Natural killer cell treated with Interleukin-12 subunit alpha and Interleukin-12 subunit beta and Interleukin-15 and Interleukin-18, amount 100 ng/mL, for 72 hours (primary cell): ENCODE measurements at regions not wholly inside any gene's neighbourhood (a gene's known extent, or its start where the extent isn't known, plus 50 kb on each side); places are given as distances from the start of the nearest gene placed in this dataset.

Experiments
- ATAC-seq, 2 donors: fragments of 150-1000 bp; cut with Tn5 transposase in 1 of 2; sonication (Bioruptor Pico), chemical (Tn5 transposase) in 1 of 2; 2 replicates each; pipeline ENCODE4 v1.10.0; 2021
- DNase-seq: peaks from one replicate; pipeline ENCODE4 v3.0.0; 2022; ENCODE audit warnings: low spot score
- H3K27ac Mint-ChIP-seq, 2 donors: 1 replicate in 1 of 2; 2 replicates in 1 of 2; pipeline ENCODE4 v1.8.0; 2022; ENCODE audit warnings: mixed read lengths in 2 of 2, mild to moderate bottlenecking in 1 of 2, moderate library complexity in 1 of 2
- H3K27me3 Mint-ChIP-seq, 2 donors: 1 replicate in 1 of 2; 2 replicates in 1 of 2; pipeline ENCODE4 v1.8.0; 2022; ENCODE audit warnings: mixed read lengths in 2 of 2
- H3K36me3 Mint-ChIP-seq: one replicate; pipeline ENCODE4 v1.8.0; 2022; ENCODE audit warnings: mixed read lengths
- H3K4me1 Mint-ChIP-seq, 2 donors: 1 replicate in 1 of 2; 2 replicates in 1 of 2; pipeline ENCODE4 v1.8.0; 2022; ENCODE audit warnings: low read depth in 2 of 2, mixed read lengths in 2 of 2, mild to moderate bottlenecking in 1 of 2
- H3K4me3 Mint-ChIP-seq: one replicate; pipeline ENCODE4 v1.8.0; 2022; ENCODE audit warnings: mixed read lengths
- H3K9me3 Mint-ChIP-seq: 2 replicates; pipeline ENCODE4 v1.8.0; 2022; ENCODE audit warnings: mixed read lengths

DNA sequence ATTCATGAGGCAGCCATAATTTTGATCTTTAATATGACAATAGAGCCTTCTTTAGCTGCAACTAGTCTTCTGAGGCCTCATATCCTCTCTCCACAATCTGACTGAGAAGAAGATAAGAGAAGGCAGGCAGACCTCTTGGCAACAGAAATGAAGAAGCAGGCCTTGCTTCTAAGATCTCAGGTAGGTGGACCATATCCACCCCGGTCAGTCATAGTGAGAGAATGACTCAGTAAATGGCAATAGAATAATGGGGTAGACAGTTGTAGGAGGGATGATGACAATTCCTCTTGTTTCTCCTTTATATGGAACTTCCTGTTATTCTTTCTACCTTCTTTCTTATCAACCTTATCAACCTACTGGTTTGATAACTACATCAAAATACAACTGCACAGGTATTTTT, 246.7 kb upstream of the G2E3 start:
- Mint-ChIP-seq H3K4me1 (no peaks in the 10 kb centered on the region), H3K36me3 (no peaks in the 10 kb centered on the region), H3K27ac (no peak overlapping the region), H3K27me3 (no peaks in the 10 kb centered on the region), H3K4me3 (no peak overlapping the region), H3K9me3 (peaks cover 21% of the 10 kb centered on the region)
- DNase-seq (no peak), ATAC-seq (no peak)

DNA sequence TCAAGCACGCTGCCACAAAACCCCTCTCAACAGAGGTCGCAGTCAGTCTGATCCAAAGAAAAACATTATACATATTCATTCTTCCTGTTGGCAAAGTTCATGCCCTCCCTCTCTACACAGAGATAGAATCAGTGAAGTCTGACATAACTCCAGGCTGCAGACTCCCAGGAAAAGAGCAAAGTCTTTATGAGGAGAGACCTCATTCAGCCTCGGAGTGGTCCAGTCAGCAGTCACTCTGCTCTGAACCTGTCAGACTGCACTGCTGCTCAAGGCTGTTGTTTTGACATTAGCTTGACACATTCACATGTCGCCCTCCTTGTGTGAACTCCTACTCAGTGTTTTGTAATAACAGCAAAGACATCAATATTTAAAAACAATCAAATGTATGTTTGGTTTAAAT, 241.2 kb upstream of the G2E3 start:
- no peak for DNase-seq
- peaks cover 16% of the 10 kb centered on the region for H3K9me3 Mint-ChIP-seq
- no peaks in the 10 kb centered on the region for H3K27me3 Mint-ChIP-seq
- H3K36me3 Mint-ChIP-seq: no peaks in the 10 kb centered on the region
- no peak overlapping the region for H3K4me3 Mint-ChIP-seq
- H3K4me1 Mint-ChIP-seq: no peaks in the 10 kb centered on the region
- H3K27ac Mint-ChIP-seq: no peak overlapping the region
- no peak for ATAC-seq

DNA sequence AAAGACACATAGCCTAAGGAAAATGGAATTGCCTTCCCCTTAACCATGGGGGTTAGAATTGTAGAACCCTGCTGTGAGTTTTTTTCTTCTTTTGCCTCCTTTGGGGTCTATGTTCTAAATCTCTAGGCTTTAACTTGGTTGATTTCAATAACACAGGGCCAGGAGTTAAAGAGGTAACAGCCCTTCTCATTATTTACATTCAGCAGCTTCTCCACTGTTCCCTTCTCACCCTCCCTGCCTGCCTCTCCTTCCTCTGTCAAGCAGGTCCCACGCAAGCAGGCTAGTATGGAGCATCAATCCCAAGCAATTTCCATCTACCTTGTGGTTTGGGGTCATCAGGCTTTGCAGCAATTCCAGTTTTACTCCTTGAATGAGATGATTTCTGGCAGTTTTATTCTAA, 236.1 kb upstream of the G2E3 start:
- no peak overlapping the region for H3K4me3 Mint-ChIP-seq
- H3K27ac Mint-ChIP-seq: no peak overlapping the region
- ATAC-seq (no peak), DNase-seq (no peak)
- peaks cover 5% of the 10 kb centered on the region for H3K9me3 Mint-ChIP-seq
- no peaks in the 10 kb centered on the region for H3K27me3 Mint-ChIP-seq
- no peaks in the 10 kb centered on the region for H3K36me3 Mint-ChIP-seq
- H3K4me1 Mint-ChIP-seq: no peaks in the 10 kb centered on the region

DNA sequence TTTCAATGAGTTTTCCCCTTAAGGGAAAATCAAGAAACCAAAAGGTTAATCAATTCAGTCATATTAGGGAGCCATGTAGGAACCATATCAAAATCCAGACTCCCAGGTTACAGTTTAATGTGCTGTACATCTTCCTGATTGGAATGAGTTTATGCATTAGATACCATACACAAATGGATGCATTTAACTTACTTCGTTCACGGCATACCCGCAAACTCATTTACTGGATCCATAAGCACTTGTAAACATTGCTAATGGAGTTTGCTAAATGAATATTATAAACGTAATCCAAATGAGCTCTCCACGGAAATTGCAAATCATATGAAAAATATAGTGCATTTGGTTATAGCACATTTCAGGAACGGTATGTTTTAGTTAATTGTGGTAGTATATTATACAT, 228.9 kb upstream of the G2E3 start:
- ATAC-seq: no peak
- Mint-ChIP-seq H3K27me3 (no peaks in the 10 kb centered on the region), H3K4me1 (no peaks in the 10 kb centered on the region), H3K4me3 (no peak overlapping the region), H3K9me3 (peaks cover 15% of the 10 kb centered on the region), H3K27ac (no peak overlapping the region), H3K36me3 (no peaks in the 10 kb centered on the region)
- no peak for DNase-seq

DNA sequence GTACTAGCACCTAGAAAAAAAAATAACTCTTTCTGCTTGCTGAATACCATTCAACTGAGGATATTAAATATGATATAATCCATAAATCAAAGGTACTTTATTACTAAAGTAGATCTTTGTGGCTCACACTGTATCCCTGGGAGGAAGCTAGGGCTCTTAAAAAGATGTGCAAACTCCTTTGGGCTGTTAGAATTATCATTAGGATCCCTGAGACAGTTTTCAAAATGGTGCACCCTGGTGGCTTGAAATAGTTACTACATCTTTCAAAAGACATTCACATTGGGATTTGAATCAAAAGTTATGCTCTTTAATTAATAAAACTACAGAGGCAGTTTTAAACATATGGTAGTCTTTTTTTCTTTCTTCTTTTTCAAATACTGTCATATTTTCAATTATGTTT, 228.5 kb upstream of the G2E3 start:
- H3K36me3 Mint-ChIP-seq: no peaks in the 10 kb centered on the region
- H3K9me3 Mint-ChIP-seq: peaks cover 15% of the 10 kb centered on the region
- H3K27ac Mint-ChIP-seq: no peak overlapping the region
- H3K4me1 Mint-ChIP-seq: no peaks in the 10 kb centered on the region
- ATAC-seq (no peak), DNase-seq (no peak)
- H3K27me3 Mint-ChIP-seq: no peaks in the 10 kb centered on the region
- no peak overlapping the region for H3K4me3 Mint-ChIP-seq

DNA sequence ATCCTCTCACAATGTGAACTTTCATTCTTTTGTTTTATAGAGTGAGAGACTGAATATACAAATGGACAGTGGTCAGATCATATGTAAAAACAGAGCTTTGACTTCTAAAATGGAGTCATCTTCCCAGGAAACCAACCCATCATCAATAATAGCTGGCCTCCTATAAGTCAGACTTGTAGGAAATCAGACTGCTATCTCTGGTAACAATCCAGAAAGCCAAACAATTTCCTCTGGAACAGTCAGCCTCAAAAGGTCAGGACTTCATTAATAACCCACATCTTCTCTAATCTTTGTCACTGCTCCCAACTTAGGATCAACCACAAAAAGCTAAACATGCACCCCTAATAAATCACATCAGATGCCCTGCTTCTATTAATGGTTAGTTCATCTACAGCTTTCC, 227.9 kb upstream of the G2E3 start:
- Mint-ChIP-seq H3K27me3 (no peaks in the 10 kb centered on the region), H3K4me3 (no peak overlapping the region), H3K36me3 (no peaks in the 10 kb centered on the region), H3K27ac (no peak overlapping the region), H3K9me3 (peaks cover 13% of the 10 kb centered on the region), H3K4me1 (no peaks in the 10 kb centered on the region)
- DNase-seq: no peak
- no peak for ATAC-seq

DNA sequence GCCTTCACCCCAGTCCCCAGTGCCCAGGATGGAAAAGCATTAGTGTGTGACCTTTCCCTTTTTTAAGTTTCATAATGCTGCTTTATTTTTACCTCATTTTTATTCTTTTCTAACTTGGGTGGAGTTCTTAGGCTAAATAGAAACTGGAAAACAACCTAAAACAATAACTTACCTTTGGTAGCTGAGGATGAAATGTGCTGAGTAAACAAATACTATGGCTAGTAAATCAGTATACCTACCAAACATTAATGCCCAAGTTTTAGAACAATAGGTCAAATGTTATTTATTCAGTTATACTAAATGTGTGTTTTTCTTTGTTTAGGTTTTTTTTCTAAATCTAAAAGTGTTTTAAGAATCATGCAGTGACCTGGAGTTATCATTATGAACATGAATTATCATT, 226.6 kb upstream of the G2E3 start:
- H3K27me3 Mint-ChIP-seq: no peaks in the 10 kb centered on the region
- H3K27ac Mint-ChIP-seq: no peak overlapping the region
- H3K9me3 Mint-ChIP-seq: peaks cover 13% of the 10 kb centered on the region
- no peak for ATAC-seq
- no peak for DNase-seq
- no peaks in the 10 kb centered on the region for H3K36me3 Mint-ChIP-seq
- no peak overlapping the region for H3K4me3 Mint-ChIP-seq
- no peaks in the 10 kb centered on the region for H3K4me1 Mint-ChIP-seq

DNA sequence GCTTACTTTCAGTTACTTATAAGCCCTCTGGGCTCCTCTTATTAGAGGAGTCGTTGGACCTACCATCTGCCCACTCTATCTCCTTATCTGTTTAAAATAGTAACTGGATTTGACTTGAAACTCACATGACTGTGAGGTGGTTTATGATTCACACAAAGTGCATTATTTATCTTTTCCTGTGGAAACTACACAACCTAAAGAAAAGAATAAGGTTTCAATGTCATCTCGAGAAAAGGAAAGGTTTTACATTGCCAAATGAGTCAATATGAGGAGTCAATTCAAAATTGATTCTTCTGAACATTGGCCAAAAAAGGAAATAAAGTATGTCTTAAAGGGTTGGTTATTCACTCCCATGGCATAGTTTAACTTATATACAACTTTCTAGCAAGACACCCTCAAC, 225.0 kb upstream of the G2E3 start:
- Mint-ChIP-seq H3K36me3 (no peaks in the 10 kb centered on the region), H3K4me1 (no peaks in the 10 kb centered on the region), H3K4me3 (no peak overlapping the region), H3K27me3 (no peaks in the 10 kb centered on the region), H3K27ac (no peak overlapping the region), H3K9me3 (peaks cover 13% of the 10 kb centered on the region)
- DNase-seq (no peak), ATAC-seq (no peak)

DNA sequence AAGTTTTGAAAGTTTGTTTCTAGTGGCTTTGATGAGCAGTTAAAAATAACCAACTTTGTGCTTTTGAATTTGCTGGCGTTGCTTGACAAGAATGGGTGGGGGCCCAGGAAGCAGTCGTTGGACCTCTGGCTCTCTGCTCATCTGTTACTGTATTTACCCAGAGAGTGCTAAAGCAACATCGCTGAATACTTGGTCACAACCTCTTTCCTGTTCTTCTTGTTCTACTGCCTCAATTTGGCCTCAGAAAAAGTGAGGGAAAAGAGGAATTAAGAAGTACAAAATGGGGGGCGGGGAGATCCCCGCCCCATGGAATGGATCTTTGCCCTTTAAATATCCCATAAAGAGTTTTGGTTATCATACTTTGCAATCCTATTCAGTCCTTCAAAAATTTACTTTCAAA, 221.5 kb upstream of the G2E3 start:
- H3K36me3 Mint-ChIP-seq: no peaks in the 10 kb centered on the region
- H3K4me3 Mint-ChIP-seq: no peak overlapping the region
- ATAC-seq (no peak), DNase-seq (no peak)
- no peak overlapping the region for H3K27ac Mint-ChIP-seq
- H3K4me1 Mint-ChIP-seq: no peaks in the 10 kb centered on the region
- H3K9me3 Mint-ChIP-seq: peaks cover 8% of the 10 kb centered on the region
- no peaks in the 10 kb centered on the region for H3K27me3 Mint-ChIP-seq

DNA sequence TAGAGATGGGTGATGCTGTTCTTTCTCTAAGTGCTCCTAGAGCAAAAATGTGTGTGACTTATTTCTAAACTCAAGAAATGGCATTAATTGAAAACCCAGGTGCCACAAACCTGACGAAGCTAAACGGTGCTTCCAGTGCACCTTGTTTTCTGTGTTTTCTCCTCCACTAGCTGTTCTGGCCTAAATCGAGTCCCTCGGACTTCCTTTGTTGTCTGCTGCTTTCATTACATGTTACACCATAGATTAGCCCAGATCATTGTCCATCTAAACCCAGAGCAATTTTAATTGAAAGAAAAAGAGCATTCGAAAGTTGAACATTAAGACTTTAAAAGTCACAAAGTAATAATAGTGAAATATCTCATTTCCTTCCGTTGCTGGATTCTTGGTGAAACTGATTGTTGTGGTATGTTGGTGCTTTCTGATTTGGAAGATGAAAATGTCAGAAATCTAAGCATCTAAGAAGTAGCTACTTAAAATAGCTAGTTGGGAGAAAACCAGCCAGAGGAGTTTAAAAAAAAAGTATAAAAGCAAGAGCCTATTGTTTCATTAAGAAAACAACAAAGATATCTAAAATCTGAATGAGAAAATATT, 219.6 kb upstream of the G2E3 start:
- H3K36me3 Mint-ChIP-seq: no peaks in the 10 kb centered on the region
- H3K9me3 Mint-ChIP-seq: no peaks in the 10 kb centered on the region
- DNase-seq (no peak), ATAC-seq (no peak)
- H3K27ac Mint-ChIP-seq: no peak overlapping the region
- no peaks in the 10 kb centered on the region for H3K27me3 Mint-ChIP-seq
- no peaks in the 10 kb centered on the region for H3K4me1 Mint-ChIP-seq
- no peak overlapping the region for H3K4me3 Mint-ChIP-seq

DNA sequence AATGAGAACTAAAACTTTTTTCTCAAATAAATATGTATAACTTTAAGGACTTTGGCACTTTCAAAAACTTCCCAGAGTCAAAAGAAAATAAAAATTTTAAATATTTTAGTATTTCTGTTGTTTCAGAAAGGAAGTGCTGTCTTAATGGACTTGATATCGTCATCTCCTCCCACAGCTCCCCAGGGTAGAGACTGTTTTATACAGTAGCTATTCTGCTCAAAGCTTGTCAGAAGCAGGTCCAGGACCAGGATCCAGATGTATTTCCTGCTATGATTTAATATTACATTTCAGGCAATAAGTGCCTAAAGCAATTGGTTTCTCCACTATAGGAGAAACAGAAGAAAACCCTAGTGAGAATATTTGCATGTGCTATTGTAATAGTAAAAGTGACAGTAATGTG, 218.5 kb upstream of the G2E3 start:
- Mint-ChIP-seq H3K27me3 (no peaks in the 10 kb centered on the region), H3K9me3 (peaks cover 10% of the 10 kb centered on the region), H3K4me1 (no peaks in the 10 kb centered on the region), H3K36me3 (no peaks in the 10 kb centered on the region), H3K4me3 (no peak overlapping the region), H3K27ac (no peak overlapping the region)
- no peak for ATAC-seq
- DNase-seq: no peak

DNA sequence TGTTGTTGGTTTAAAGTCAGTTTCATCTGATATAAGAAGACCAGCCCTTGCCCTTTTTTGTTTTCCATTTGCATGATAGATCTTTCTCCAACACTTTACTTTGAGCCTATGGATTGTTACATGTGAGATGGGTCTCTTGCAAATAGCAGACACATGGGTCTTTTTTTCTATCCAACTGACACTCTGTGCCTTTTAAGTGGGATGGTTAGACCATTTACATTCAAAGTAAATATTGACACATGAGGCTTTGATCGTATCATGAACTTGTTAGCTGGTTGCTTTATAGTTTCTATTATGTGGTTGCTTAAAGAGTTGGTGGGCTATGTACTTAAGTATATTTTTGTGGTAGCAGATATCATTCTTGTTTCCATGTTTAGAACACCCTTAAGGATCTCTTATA, 213.4 kb upstream of the G2E3 start:
- ATAC-seq: no peak

DNA sequence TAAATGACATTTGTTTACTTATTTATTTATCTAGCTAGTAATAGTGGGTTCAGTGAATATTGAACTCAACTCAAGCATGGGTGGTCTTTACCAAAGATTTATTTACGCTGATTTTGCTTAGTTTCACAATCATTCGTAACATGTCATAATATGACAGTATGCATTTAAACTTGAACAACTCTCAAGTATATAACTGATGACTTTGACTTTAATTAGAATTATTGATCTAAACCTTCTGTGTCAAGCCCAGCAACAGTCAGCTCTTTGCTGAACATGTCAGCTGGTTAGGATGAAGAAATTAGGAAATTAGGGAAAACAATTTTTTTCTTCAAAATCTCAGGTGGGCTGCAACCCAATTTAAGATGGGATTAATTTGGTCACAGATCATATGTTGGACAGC, 210.5 kb upstream of the G2E3 start:
- Mint-ChIP-seq H3K9me3 (peaks cover 10% of the 10 kb centered on the region), H3K36me3 (no peaks in the 10 kb centered on the region), H3K4me1 (no peaks in the 10 kb centered on the region), H3K4me3 (no peak overlapping the region), H3K27me3 (no peaks in the 10 kb centered on the region), H3K27ac (no peak overlapping the region)
- DNase-seq (no peak), ATAC-seq (no peak)

More for the DNA sequence above, 213.4 kb upstream of the G2E3 start:
- no peaks in the 10 kb centered on the region for H3K27me3 Mint-ChIP-seq
- no peak overlapping the region for H3K4me3 Mint-ChIP-seq
- no peaks in the 10 kb centered on the region for H3K4me1 Mint-ChIP-seq
- no peak for DNase-seq
- peaks cover 10% of the 10 kb centered on the region for H3K9me3 Mint-ChIP-seq
- no peaks in the 10 kb centered on the region for H3K36me3 Mint-ChIP-seq
- H3K27ac Mint-ChIP-seq: no peak overlapping the region

DNA sequence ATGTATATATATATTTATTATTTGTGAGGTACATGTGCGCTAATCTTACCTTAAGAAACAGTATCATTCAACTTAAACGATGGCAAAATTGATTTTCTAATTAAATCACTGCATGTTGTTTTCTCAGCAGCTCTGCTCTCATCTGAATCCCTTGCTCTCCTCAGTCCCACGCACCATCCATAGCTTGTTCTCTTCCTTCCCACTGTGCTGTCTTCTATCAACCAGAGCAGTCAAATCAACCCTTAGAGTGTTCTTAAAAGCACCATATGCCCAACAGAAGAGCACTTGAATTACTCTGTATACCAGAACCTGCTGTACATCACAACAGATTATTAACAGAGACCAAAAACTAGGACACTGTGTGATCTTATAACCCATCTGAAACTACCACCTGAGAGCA, 209.4 kb upstream of the G2E3 start:
- Mint-ChIP-seq H3K9me3 (peaks cover 9% of the 10 kb centered on the region), H3K27me3 (no peaks in the 10 kb centered on the region), H3K27ac (no peak overlapping the region), H3K4me1 (no peaks in the 10 kb centered on the region), H3K36me3 (no peaks in the 10 kb centered on the region), H3K4me3 (no peak overlapping the region)
- ATAC-seq (no peak), DNase-seq (no peak)

DNA sequence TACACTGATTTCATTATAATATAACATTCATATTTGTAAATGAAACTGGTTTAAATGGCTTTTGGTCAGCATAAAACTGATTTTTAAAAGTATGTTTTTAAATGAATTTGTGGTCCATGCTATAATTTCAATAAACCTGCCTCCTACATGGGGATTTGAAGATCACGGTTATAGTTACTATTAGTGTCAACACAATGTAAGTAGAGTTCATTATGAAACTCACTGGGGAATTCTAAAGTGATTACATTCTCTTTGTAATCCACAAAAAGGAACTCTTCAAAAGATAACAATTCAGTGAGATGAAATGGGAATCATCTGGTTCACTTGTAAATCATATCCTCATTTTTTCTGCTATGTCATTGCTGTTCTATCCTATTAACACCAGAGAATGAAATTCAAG, 204.5 kb upstream of the G2E3 start:
- peaks cover 0 to 2% of the 10 kb centered on the region in 2 donors for H3K27me3 Mint-ChIP-seq
- H3K4me3 Mint-ChIP-seq: no peak overlapping the region
- no peak overlapping the region for H3K27ac Mint-ChIP-seq
- ATAC-seq: no peak
- H3K4me1 Mint-ChIP-seq: no peaks in the 10 kb centered on the region
- no peak for DNase-seq
- H3K36me3 Mint-ChIP-seq: no peaks in the 10 kb centered on the region
- no peaks in the 10 kb centered on the region for H3K9me3 Mint-ChIP-seq
